ENCODE measurements at regions not wholly inside any gene's neighbourhood (a gene's known extent, or its start where the extent isn't known, plus 50 kb on each side); places are given as distances from the start of the nearest gene placed in this dataset.

DNA sequence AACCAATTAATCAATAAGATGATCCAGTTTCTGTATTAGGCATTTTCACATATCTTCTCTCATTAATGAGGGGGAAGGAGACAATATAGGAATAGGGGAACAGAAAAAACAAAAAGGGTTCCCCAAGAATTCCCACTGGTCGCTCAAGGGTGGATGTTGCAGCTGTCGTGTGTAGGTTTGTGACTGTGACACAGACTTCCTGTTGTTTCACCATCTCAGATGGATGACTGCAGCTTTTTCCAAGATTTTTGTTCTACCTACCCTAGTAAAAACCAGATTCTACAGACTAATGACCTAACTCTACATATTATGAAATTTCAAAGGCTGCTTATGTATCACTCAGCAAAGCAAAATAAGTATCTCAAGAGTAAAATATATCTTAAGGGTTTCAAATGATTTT lies 73.7 kb upstream of the MB21D2 start:
- ChIA-PET CTCF (no interaction called here), POLR2A (no interaction called here)
- no peaks in the 10 kb centered on the region; the same call in 1 of the 2 replicates for H3K27me3 Mint-ChIP-seq (ENCODE audit: low read depth)
- H3K4me1 Mint-ChIP-seq = peaks cover 39% of the 10 kb centered on the region
- ATAC-seq = no peak
- peaks cover 27% of the 10 kb centered on the region for H3K36me3 Mint-ChIP-seq
- no peak for DNase-seq (ENCODE audit: low spot score)
- TF ChIP-seq, protein P1, sequence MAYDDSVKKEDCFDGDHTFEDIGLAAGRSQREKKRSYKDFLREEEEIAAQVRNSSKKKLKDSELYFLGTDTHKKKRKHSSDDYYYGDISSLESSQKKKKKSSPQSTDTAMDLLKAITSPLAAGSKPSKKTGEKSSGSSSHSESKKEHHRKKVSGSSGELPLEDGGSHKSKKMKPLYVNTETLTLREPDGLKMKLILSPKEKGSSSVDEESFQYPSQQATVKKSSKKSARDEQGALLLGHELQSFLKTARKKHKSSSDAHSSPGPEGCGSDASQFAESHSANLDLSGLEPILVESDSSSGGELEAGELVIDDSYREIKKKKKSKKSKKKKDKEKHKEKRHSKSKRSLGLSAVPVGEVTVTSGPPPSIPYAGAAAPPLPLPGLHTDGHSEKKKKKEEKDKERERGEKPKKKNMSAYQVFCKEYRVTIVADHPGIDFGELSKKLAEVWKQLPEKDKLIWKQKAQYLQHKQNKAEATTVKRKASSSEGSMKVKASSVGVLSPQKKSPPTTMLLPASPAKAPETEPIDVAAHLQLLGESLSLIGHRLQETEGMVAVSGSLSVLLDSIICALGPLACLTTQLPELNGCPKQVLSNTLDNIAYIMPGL (CRISPR knock-in tag; IDR thresholded peaks at IDR 0.05) = no peak
- TF ChIP-seq, protein P2, sequence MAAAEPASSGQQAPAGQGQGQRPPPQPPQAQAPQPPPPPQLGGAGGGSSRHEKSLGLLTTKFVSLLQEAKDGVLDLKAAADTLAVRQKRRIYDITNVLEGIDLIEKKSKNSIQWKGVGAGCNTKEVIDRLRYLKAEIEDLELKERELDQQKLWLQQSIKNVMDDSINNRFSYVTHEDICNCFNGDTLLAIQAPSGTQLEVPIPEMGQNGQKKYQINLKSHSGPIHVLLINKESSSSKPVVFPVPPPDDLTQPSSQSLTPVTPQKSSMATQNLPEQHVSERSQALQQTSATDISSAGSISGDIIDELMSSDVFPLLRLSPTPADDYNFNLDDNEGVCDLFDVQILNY (CRISPR knock-in tag; IDR thresholded peaks at IDR 0.05) = no peak
- TF ChIP-seq ZNF138 (CRISPR knock-in tag; conservative IDR thresholded peaks at IDR 0.05) (no peak), ZNF396 (CRISPR knock-in tag; IDR thresholded peaks at IDR 0.05; ENCODE audit: borderline replicate concordance) (no peak), ATF2 (CRISPR knock-in tag; IDR thresholded peaks at IDR 0.05; ENCODE audit: borderline replicate concordance, low read depth) (no peak), PREB (CRISPR knock-in tag; IDR thresholded peaks at IDR 0.05; ENCODE audit: borderline replicate concordance) (no peak), HMGA2 (CRISPR knock-in tag; IDR thresholded peaks at IDR 0.05) (no peak), E2F1 (CRISPR knock-in tag; IDR thresholded peaks at IDR 0.05) (no peak), JAZF1 (CRISPR knock-in tag; IDR thresholded peaks at IDR 0.05) (no peak), SMAD4 (CRISPR knock-in tag; IDR thresholded peaks at IDR 0.05) (no peak), MAX (CRISPR knock-in tag; IDR thresholded peaks at IDR 0.05) (no peak), ATF3 (CRISPR knock-in tag; conservative IDR thresholded peaks at IDR 0.05) (no peak), MLX (CRISPR knock-in tag; IDR thresholded peaks at IDR 0.05) (no peak), PRRX2 (CRISPR knock-in tag; IDR thresholded peaks at IDR 0.05) (no peak), CREB1 (CRISPR knock-in tag; IDR thresholded peaks at IDR 0.05) (no peak), GABPB1 (CRISPR knock-in tag; IDR thresholded peaks at IDR 0.05) (no peak), NR1H2 (CRISPR knock-in tag; IDR thresholded peaks at IDR 0.05) (no peak), TEAD4 (CRISPR knock-in tag; IDR thresholded peaks at IDR 0.05) (no peak)
- TF ChIP-seq, protein P3, sequence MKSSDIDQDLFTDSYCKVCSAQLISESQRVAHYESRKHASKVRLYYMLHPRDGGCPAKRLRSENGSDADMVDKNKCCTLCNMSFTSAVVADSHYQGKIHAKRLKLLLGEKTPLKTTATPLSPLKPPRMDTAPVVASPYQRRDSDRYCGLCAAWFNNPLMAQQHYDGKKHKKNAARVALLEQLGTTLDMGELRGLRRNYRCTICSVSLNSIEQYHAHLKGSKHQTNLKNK (CRISPR knock-in tag; IDR thresholded peaks at IDR 0.05) = no peak
- no peak overlapping the region for H3K4me3 Mint-ChIP-seq
- peaks cover 26% of the 10 kb centered on the region for H3K9me3 Mint-ChIP-seq
- no peak overlapping the region for H3K27ac Mint-ChIP-seq
